ENCODE measurements at regions not wholly inside any gene's neighbourhood (a gene's known extent, or its start where the extent isn't known, plus 50 kb on each side); places are given as distances from the start of the nearest gene placed in this dataset.

DNA sequence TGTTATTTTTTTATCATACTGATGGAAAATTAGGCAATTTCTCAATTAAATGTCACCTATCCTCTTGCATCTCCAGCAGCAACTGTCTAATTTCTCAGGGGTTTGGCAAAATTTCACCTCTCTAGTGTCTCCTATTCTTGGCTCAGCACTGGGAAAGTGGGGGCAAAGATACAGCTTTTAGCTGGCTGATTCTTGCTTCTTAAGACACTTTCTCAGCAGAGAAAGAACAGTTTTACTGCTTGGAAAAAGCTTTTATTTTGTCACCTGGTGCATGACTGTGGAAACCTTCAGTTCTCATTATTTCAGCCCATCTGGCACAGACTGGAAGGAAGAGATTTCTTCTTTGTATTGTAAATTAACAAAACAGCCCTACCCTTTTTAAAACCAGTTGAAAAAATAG, 283.6 kb upstream of the SGCD start:
- DNase-seq (no peak), ATAC-seq (ENCODE audit: low read depth) (no peak)
- dilution Hi-C loops (cut with HindIII; ENCODE audit: low sequenced_read_pairs, unreplicated experiment), result no loop called here
- H3K4ac ChIP-seq (ENCODE audit: low read depth, low read length), result no peak overlapping the region
- no peaks in the 10 kb centered on the region for H3K36me3 ChIP-seq (ENCODE audit: control insufficient read depth, insufficient read depth, low read length)
- peaks cover 3% of the 10 kb centered on the region; the same call in 1 of the 2 replicates for H3K9me3 ChIP-seq (ENCODE audit: control insufficient read depth, insufficient read depth, low read length)
- ChIA-PET CTCF (no interaction called here), POLR2A (ENCODE audit: unreplicated experiment) (no interaction called here)
- H3K4me1 ChIP-seq (ENCODE audit: control insufficient read depth, insufficient read depth, low read length), result no peaks in the 10 kb centered on the region
- no peaks in the 10 kb centered on the region for H3K27me3 ChIP-seq (ENCODE audit: control insufficient read depth, insufficient read depth, low read length)
- no peaks in the 10 kb centered on the region for H3K79me1 ChIP-seq (ENCODE audit: low read depth in 1 of 2, low read length in 2 of 2)
- no peak overlapping the region for H3K23ac ChIP-seq (ENCODE audit: low read depth, low read length)
- H3K18ac ChIP-seq (ENCODE audit: low read depth, low read length), result no peak overlapping the region
- no peak overlapping the region for H4K91ac ChIP-seq (ENCODE audit: insufficient read depth, low read depth, low read length)
- no peaks in the 10 kb centered on the region for H3K9me1 ChIP-seq (ENCODE audit: insufficient read depth, low read length)
- in situ Hi-C loops (cut with MboI; ENCODE audit: low sequenced_read_pairs), result no loop called here
- no peaks in the 10 kb centered on the region for H4K20me1 ChIP-seq (ENCODE audit: insufficient read depth, low read length)
- H3K27ac ChIP-seq (ENCODE audit: insufficient read depth, low read length), result no peak overlapping the region
- no peak overlapping the region for H3K56ac ChIP-seq (ENCODE audit: extremely low read depth, insufficient read depth, low read length)
- TF ChIP-seq NFE2L2 (IDR thresholded peaks at IDR 0.05; ENCODE audit: low read depth, low read length) (no peak), USF2 (IDR thresholded peaks at IDR 0.05; ENCODE audit: low read depth, low read length) (no peak), POLR2A (IDR thresholded peaks at IDR 0.05; ENCODE audit: low read depth, low read length) (no peak), MAZ (IDR thresholded peaks at IDR 0.05; ENCODE audit: borderline replicate concordance, low read depth, low read length) (no peak), RCOR1 (IDR thresholded peaks at IDR 0.05; ENCODE audit: insufficient replicate concordance, low read length) (no peak), CTCF (conservative IDR thresholded peaks at IDR 0.05; ENCODE audit: low read depth, low read length) (no peak), BHLHE40 (IDR thresholded peaks at IDR 0.05; ENCODE audit: low read depth, low read length) (no peak), FOS (IDR thresholded peaks at IDR 0.05; ENCODE audit: low read depth, low read length) (no peak), SMC3 (IDR thresholded peaks at IDR 0.05; ENCODE audit: low read depth, low read length) (no peak), RAD21 (IDR thresholded peaks at IDR 0.05; ENCODE audit: low read length) (no peak), CEBPB (IDR thresholded peaks at IDR 0.05; ENCODE audit: low read depth, low read length) (no peak), ELK1 (IDR thresholded peaks at IDR 0.05; ENCODE audit: borderline replicate concordance, low read depth, low read length) (no peak), RFX5 (IDR thresholded peaks at IDR 0.05; ENCODE audit: low read depth, low read length) (no peak), MXI1 (IDR thresholded peaks at IDR 0.05; ENCODE audit: borderline replicate concordance, low read depth, low read length) (no peak), CHD1 (IDR thresholded peaks at IDR 0.05; ENCODE audit: low read depth, low read length) (no peak), MAFK (IDR thresholded peaks at IDR 0.05; ENCODE audit: low read depth, low read length) (no peak)
- H3K14ac ChIP-seq (replicated peaks; ENCODE audit: low read depth, low read length), result no peak overlapping the region
- H2BK20ac ChIP-seq (ENCODE audit: low read depth, low read length), result no peak overlapping the region
- H2AFZ ChIP-seq (replicated peaks; ENCODE audit: low read length, poor library complexity), result no peak overlapping the region
- no peak overlapping the region for H4K5ac ChIP-seq (ENCODE audit: low read depth, low read length)
- H2AK9ac ChIP-seq (replicated peaks; ENCODE audit: low read depth, low read length, poor library complexity), result no peak overlapping the region
- H2BK15ac ChIP-seq (ENCODE audit: low read depth, low read length), result no peak overlapping the region
- H3K4me2 ChIP-seq (ENCODE audit: low read depth, low read length), result no peak overlapping the region
- H3K4me3 ChIP-seq (ENCODE audit: insufficient read depth, low read depth, low read length), result no peak overlapping the region
- H2BK5ac ChIP-seq (ENCODE audit: low read depth, low read length, poor library complexity, severe bottlenecking), result no peak overlapping the region
- no peak overlapping the region for H4K8ac ChIP-seq (ENCODE audit: low read depth in 2 of 2, low read length in 2 of 2)
- no TSS peak for BruUV-seq (replicated peaks)
- H2AK5ac ChIP-seq (ENCODE audit: low read depth, low read length), result no peak overlapping the region
- no peak overlapping the region for H2BK120ac ChIP-seq (ENCODE audit: low read depth, low read length)
- intact Hi-C loops (cut with micrococcal nuclease), result no loop called here
- no peak overlapping the region for H3K9ac ChIP-seq (ENCODE audit: low read depth, low read length)
